Tibial nerve (tissue), 4 donors: ENCODE measurements at regions not wholly inside any gene's neighbourhood (a gene's known extent, or its start where the extent isn't known, plus 50 kb on each side); places are given as distances from the start of the nearest gene placed in this dataset.

ENCODE experiments used
- EP300 ChIP-seq, 2 donors: sonication (generic); formaldehyde crosslinking; IDR thresholded peaks; one replicate each; pipeline ENCODE4 v1.6.1; 2017; ENCODE audit warnings: antibody characterized with exemption in 2 of 2, mild to moderate bottlenecking in 1 of 2
- TF ChIP-seq, protein P1 (sequence below), 5 experiments: fragments of 200-600 bp in 3 of 5; fragments of 450-650 bp in 2 of 5; sonication (generic) in 3 of 5; IDR thresholded peaks; one replicate each; pipeline ENCODE4 v1.5.1; 2016 to 2019; ENCODE audit warnings: antibody characterized with exemption in 5 of 5, mild to moderate bottlenecking in 3 of 5, moderate library complexity in 2 of 5

- TF ChIP-seq, protein P1, sequence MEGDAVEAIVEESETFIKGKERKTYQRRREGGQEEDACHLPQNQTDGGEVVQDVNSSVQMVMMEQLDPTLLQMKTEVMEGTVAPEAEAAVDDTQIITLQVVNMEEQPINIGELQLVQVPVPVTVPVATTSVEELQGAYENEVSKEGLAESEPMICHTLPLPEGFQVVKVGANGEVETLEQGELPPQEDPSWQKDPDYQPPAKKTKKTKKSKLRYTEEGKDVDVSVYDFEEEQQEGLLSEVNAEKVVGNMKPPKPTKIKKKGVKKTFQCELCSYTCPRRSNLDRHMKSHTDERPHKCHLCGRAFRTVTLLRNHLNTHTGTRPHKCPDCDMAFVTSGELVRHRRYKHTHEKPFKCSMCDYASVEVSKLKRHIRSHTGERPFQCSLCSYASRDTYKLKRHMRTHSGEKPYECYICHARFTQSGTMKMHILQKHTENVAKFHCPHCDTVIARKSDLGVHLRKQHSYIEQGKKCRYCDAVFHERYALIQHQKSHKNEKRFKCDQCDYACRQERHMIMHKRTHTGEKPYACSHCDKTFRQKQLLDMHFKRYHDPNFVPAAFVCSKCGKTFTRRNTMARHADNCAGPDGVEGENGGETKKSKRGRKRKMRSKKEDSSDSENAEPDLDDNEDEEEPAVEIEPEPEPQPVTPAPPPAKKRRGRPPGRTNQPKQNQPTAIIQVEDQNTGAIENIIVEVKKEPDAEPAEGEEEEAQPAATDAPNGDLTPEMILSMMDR (IDR thresholded peaks at IDR 0.05), result no peak
- no peak for TF ChIP-seq EP300 (IDR thresholded peaks at IDR 0.05)
Observed at GRCh38 chr21:18545908-18546307, 142.3 kb upstream of the TMPRSS15 start.
